Spleen (tissue), 11 donors: ENCODE measurements at regions not wholly inside any gene's neighbourhood (a gene's known extent, or its start where the extent isn't known, plus 50 kb on each side); places are given as distances from the start of the nearest gene placed in this dataset.

Experiments used
- DNase-seq: peaks from one replicate; pipeline ENCODE4 v3.0.0-alpha.2; 2020
- H3K27ac ChIP-seq, 8 donors: fragments of 200-600 bp; sonication (generic) in 7 of 8; 1 replicate in 4 of 8; 2 replicates in 4 of 8; pipeline versions ENCODE4 v1.5.0 to v1.8.0; 2016 to 2021; ENCODE audit warnings: inconsistent platforms in 4 of 8, mild to moderate bottlenecking in 4 of 8, moderate library complexity in 1 of 8
- H3K27me3 ChIP-seq, 7 donors: fragments of 200-600 bp; sonication (generic) in 6 of 7; replicated peaks in 1 of 7; 1 replicate in 4 of 7; 2 replicates in 3 of 7; pipeline versions ENCODE4 v1.5.0 to v1.8.0; 2016 to 2021; ENCODE audit warnings: inconsistent platforms in 3 of 7, mild to moderate bottlenecking in 1 of 7
- H3K36me3 ChIP-seq, 6 donors: fragments of 200-600 bp; sonication (generic) in 5 of 6; 1 replicate in 4 of 6; 2 replicates in 2 of 6; pipeline versions ENCODE4 v1.5.0 to v1.8.0; 2016 to 2021; ENCODE audit warnings: inconsistent platforms in 2 of 6
- H3K4me1 ChIP-seq, 6 donors: fragments of 200-600 bp; sonication (generic) in 5 of 6; 1 replicate in 3 of 6; 2 replicates in 3 of 6; pipeline versions ENCODE4 v1.5.0 to v1.8.0; 2016 to 2021; ENCODE audit warnings: inconsistent platforms in 3 of 6
- H3K4me3 ChIP-seq, 8 donors: fragments of 200-600 bp; sonication (generic) in 7 of 8; 1 replicate in 4 of 8; 2 replicates in 4 of 8; pipeline versions ENCODE4 v1.5.0 to v1.8.0; 2016 to 2021; ENCODE audit warnings: inconsistent platforms in 4 of 8, mild to moderate bottlenecking in 4 of 8, moderate library complexity in 2 of 8
- H3K9me3 ChIP-seq, 8 donors: fragments of 200-600 bp; sonication (generic) in 7 of 8; 1 replicate in 4 of 8; 2 replicates in 4 of 8; pipeline versions ENCODE4 v1.5.0 to v1.8.0; 2016 to 2021; ENCODE audit warnings: inconsistent platforms in 4 of 8
- POLR2A ChIP-seq, 3 donors: fragments of 450-650 bp; IDR thresholded peaks; one replicate each; pipeline ENCODE4 v1.5.1; 2017; ENCODE audit warnings: antibody characterized with exemption in 3 of 3, mild to moderate bottlenecking in 1 of 3
- POLR2AphosphoS5 ChIP-seq, 3 donors: sonication (generic); formaldehyde crosslinking; IDR thresholded peaks; one replicate each; pipeline ENCODE4 v1.5.1; 2017; ENCODE audit warnings: antibody characterized with exemption in 3 of 3
- WGBS, 5 donors: extraction: QIAGEN DNeasy Blood & Tissue Kit in 3 of 5; methylation state at CpG; one replicate each; pipeline versions ENCODE4 v1.1.5 to v1.1.7; 2013 to 2018; 5-methylcytosine and 5-hydroxymethylcytosine counted together
- intact Hi-C: fragments of 100-400 bp; cut with DNase I; formaldehyde crosslinking; loops from one replicate; pipeline ENCODE4 v1.15.0; 2023; ENCODE audit warnings: low total_unique reads
- TF ChIP-seq, protein P1 (sequence below), 11 experiments: fragments of 200-600 bp in 7 of 11; fragments of 450-650 bp in 4 of 11; sonication (generic) in 4 of 11; IDR thresholded peaks in 8 of 11; conservative IDR thresholded peaks in 3 of 11; 1 replicate in 7 of 11; 2 replicates in 4 of 11; pipeline versions ENCODE4 v1.4.0 to v1.8.0; 2016 to 2021; ENCODE audit warnings: antibody characterized with exemption in 11 of 11, inconsistent platforms in 4 of 11, mild to moderate bottlenecking in 1 of 11
- donor health status: healthy with polysubstance abuse.
- donor health status: DM: no; HTN: no; CAD: no; lungs with moderate emphysema.
- donor health status: DM: no; HTN: no; CAD: no.
- donor health status: Bipolar disorder and iron deficiency.
- donor health status: healthy.
- donor health status: DM: no; HTN: no; CAD: no.
- donor health status: DM: yes; HTN: yes; CAD: no.

DNA sequence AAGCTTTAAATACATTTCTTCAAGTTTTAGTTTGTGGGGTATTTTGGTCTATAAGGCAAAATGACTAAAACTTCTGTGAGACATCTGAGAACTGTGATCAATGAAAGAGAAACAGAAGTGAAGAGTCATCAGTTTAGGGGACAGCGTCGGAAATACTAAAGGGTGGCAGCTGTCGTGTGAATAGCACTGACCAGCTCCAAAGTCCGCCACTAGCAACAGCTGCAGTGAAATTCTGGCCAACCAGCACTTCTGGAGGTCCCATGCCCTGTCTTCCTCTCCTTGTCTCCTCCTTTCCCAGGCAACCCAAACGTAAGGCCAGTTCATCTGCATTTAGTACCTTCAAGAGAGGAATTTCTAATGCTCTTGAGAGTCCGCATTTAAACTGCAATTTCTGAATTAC, 87.5 kb downstream of the DACT2 start:
- 50 to 59% (median 58%) methylated on average over 6 of the region's 6 CpGs for WGBS, 5 donors
- no peak overlapping the region for H3K27ac ChIP-seq
- H3K27me3 ChIP-seq = peaks cover 0 to 45% (median 0%) of the 10 kb centered on the region in 7 donors
- no peaks in the 10 kb centered on the region for H3K36me3 ChIP-seq
- no peaks in the 10 kb centered on the region for H3K9me3 ChIP-seq
- DNase-seq = no peak
- intact Hi-C loops = no loop called here
- TF ChIP-seq POLR2AphosphoS5 (IDR thresholded peaks at IDR 0.05) = no peak
- TF ChIP-seq POLR2A (IDR thresholded peaks at IDR 0.05) = no peak
- TF ChIP-seq, protein P1, sequence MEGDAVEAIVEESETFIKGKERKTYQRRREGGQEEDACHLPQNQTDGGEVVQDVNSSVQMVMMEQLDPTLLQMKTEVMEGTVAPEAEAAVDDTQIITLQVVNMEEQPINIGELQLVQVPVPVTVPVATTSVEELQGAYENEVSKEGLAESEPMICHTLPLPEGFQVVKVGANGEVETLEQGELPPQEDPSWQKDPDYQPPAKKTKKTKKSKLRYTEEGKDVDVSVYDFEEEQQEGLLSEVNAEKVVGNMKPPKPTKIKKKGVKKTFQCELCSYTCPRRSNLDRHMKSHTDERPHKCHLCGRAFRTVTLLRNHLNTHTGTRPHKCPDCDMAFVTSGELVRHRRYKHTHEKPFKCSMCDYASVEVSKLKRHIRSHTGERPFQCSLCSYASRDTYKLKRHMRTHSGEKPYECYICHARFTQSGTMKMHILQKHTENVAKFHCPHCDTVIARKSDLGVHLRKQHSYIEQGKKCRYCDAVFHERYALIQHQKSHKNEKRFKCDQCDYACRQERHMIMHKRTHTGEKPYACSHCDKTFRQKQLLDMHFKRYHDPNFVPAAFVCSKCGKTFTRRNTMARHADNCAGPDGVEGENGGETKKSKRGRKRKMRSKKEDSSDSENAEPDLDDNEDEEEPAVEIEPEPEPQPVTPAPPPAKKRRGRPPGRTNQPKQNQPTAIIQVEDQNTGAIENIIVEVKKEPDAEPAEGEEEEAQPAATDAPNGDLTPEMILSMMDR (IDR thresholded peaks at IDR 0.05 in 8 of 11, conservative IDR thresholded peaks at IDR 0.05 in 3 of 11) = no peak
- no peaks in the 10 kb centered on the region for H3K4me1 ChIP-seq
- H3K4me3 ChIP-seq = no peak overlapping the region

DNA sequence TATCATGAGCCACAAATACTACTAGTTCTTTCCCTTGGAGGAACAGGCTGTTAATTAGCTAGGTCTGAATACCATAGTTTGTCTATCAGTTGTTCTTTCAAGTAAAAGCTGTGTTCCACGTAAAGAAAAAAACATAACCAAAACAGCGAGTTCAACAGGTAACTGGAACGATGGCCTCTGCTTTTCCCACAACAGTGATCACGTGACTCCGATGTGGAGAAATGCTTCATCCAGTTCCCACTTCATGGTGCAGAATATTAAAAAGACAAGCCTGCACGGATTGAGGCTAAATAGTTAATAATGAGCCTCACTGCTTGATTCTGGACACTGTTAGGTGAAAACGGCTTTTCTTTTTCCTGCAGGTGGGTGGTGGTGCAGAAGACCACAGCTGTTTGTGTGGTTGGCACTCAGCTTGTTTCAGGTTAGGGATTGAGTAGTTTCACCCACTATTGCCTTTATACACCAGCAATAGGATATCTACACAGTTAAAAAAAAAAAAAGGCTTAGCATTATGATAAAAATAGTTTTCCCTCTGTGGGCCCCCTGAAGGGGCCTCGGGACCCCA, 88.1 kb downstream of the DACT2 start:
- no peaks in the 10 kb centered on the region for H3K4me1 ChIP-seq
- TF ChIP-seq POLR2AphosphoS5 (IDR thresholded peaks at IDR 0.05) (no peak), POLR2A (IDR thresholded peaks at IDR 0.05) (no peak)
- TF ChIP-seq, protein P1 (IDR thresholded peaks at IDR 0.05 in 8 of 11, conservative IDR thresholded peaks at IDR 0.05 in 3 of 11) = no peak
- H3K27ac ChIP-seq = no peak overlapping the region
- WGBS, 5 donors = 60 to 72% (median 65%) methylated on average over 8 of the region's 8 CpGs
- H3K9me3 ChIP-seq = no peaks in the 10 kb centered on the region
- intact Hi-C loops = no loop called here
- no peak for DNase-seq
- peaks cover 0 to 51% (median 0%) of the 10 kb centered on the region in 7 donors for H3K27me3 ChIP-seq
- no peak overlapping the region for H3K4me3 ChIP-seq
- H3K36me3 ChIP-seq = no peaks in the 10 kb centered on the region

DNA sequence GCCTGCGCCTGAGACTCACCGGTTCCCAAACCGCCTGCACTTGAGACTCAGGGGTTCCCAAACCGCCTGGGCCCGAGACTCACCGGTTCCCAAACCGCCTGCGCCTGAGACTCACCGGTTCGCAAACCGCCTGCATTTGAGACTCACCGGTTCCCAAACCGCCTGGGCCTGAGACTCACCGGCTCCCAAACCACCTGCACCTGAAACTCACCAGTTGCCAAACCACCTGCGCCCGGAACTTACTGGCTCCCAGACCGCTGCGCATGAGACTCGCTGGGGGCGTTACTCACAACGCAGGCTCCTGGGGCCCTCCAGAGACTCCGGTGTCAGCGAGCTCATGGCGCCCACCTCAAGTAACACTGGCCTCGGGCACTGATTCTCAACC, 90.2 kb downstream of the DACT2 start:
- H3K4me3 ChIP-seq = no peak overlapping the region
- no peaks in the 10 kb centered on the region for H3K36me3 ChIP-seq
- TF ChIP-seq POLR2AphosphoS5 (IDR thresholded peaks at IDR 0.05) (no peak), POLR2A (IDR thresholded peaks at IDR 0.05) (no peak)
- TF ChIP-seq, protein P1 (IDR thresholded peaks at IDR 0.05 in 8 of 11, conservative IDR thresholded peaks at IDR 0.05 in 3 of 11) = no peak
- 91 to 96% (median 93%) methylated on average over 25 of the region's 25 CpGs for WGBS, 5 donors
- intact Hi-C loops = no loop called here
- no peaks in the 10 kb centered on the region for H3K4me1 ChIP-seq
- no peak overlapping the region for H3K27ac ChIP-seq
- no peaks in the 10 kb centered on the region for H3K9me3 ChIP-seq
- no peak for DNase-seq
- peaks cover 0 to 55% (median 0%) of the 10 kb centered on the region in 7 donors for H3K27me3 ChIP-seq

DNA sequence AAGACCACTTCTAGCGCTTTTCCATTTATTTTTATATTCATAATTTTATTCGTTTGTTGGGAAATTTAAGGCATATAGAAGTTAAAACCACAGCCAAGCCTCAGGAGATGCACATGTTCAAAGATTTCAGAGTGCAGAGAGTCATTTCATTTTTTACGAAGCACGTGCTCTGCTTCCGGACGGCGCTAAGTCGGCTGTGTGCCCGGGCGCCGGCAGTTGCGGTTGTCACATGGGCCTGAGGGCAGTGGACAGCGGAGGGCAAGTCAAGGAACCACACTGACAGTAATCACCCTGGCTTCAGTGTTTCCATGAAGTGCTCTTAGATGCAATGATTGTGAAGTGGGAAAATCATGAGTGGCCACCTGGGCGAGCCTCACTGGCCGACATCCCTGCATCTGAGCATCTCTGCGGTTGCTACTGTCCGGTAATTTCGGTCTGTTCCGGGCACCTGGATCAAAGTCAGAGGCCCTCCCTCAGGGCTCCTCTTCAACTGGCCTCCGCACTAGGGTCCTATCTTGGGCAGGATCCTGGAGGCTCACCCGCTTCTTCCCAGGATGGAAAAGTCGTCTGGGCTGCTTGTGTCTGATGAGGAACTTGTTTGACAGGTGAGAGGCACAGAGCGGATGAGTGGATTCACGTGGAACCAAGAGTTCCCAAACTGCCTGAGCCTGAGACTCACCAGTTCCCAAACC, 90.8 kb downstream of the DACT2 start:
- DNase-seq = no peak
- H3K4me1 ChIP-seq = no peaks in the 10 kb centered on the region
- intact Hi-C loops = no loop called here
- H3K36me3 ChIP-seq = no peaks in the 10 kb centered on the region
- no peak overlapping the region for H3K4me3 ChIP-seq
- no peaks in the 10 kb centered on the region for H3K9me3 ChIP-seq
- TF ChIP-seq POLR2AphosphoS5 (IDR thresholded peaks at IDR 0.05) = no peak
- TF ChIP-seq, protein P1 (IDR thresholded peaks at IDR 0.05 in 8 of 11, conservative IDR thresholded peaks at IDR 0.05 in 3 of 11) = no peak
- no peak for TF ChIP-seq POLR2A (IDR thresholded peaks at IDR 0.05)
- H3K27me3 ChIP-seq = peaks cover 0 to 55% (median 0%) of the 10 kb centered on the region in 7 donors
- H3K27ac ChIP-seq = no peak overlapping the region
- WGBS, 5 donors = 88 to 95% (median 92%) methylated on average over 23 to 24 of the region's 24 CpGs
